GM12878 (cell line): ENCODE measurements at regions not wholly inside any gene's neighbourhood (a gene's known extent, or its start where the extent isn't known, plus 50 kb on each side); places are given as distances from the start of the nearest gene placed in this dataset.

Experiments used
- EZH2 ChIP-seq: IDR thresholded peaks from 2 replicates; pipeline ENCODE4 v1.6.1; 2012; ENCODE audit warnings: low read depth, mild to moderate bottlenecking, control low read depth, inconsistent platforms, low read length, borderline replicate concordance; ENCODE audit not compliant: control insufficient read depth
- GABPA ChIP-seq: IDR thresholded peaks from 2 replicates; pipeline ENCODE4 v1.6.1; 2014; ENCODE audit warnings: antibody characterized with exemption, low read depth, mild to moderate bottlenecking, inconsistent platforms
- IKZF1 ChIP-seq: fragments of 450-650 bp; conservative IDR thresholded peaks from 2 replicates; pipeline ENCODE4 v1.6.1; 2017; ENCODE audit warnings: antibody characterized with exemption, mild to moderate bottlenecking
- PBX3 ChIP-seq: IDR thresholded peaks from 2 replicates; pipeline ENCODE4 v1.6.1; 2011; ENCODE audit warnings: mild to moderate bottlenecking, low read depth, low read length, moderate library complexity; ENCODE audit not compliant: insufficient replicate concordance
- RAD21 ChIP-seq: IDR thresholded peaks from 2 replicates; pipeline ENCODE4 v1.6.1; 2011; ENCODE audit warnings: mild to moderate bottlenecking, low read depth, low read length, moderate library complexity; ENCODE audit not compliant: insufficient read depth
- SIN3A ChIP-seq: IDR thresholded peaks from 2 replicates; pipeline ENCODE4 v1.6.1; 2012; ENCODE audit warnings: low read depth, low read length, improper control_type of control experiment
- SMC3 ChIP-seq: IDR thresholded peaks from 2 replicates; pipeline ENCODE4 v1.6.1; 2011; ENCODE audit warnings: low read length, improper control_type of control experiment, borderline replicate concordance
- SRF ChIP-seq, 2 experiments: IDR thresholded peaks; 2 replicates each; pipeline ENCODE4 v1.6.1; 2011; ENCODE audit warnings: low read depth in 2 of 2, low read length in 2 of 2, mild to moderate bottlenecking in 1 of 2, moderate library complexity in 1 of 2

- TF ChIP-seq SRF (IDR thresholded peaks at IDR 0.05; ENCODE audit: low read depth in 2 of 2, low read length in 2 of 2) (no peak), IKZF1 (peak; percentile 36; the same call in 1 of the 2 replicates), PBX3 (no peak), SIN3A (no peak), EZH2 (no peak), SMC3 (no peak), RAD21 (no peak), GABPA (no peak)
Observed at GRCh38 chr4:155603360-155603891, 63.2 kb upstream of the GUCY1A1 start.
